ENCODE measurements at regions not wholly inside any gene's neighbourhood (a gene's known extent, or its start where the extent isn't known, plus 50 kb on each side); places are given as distances from the start of the nearest gene placed in this dataset.

- H3K4me3 Mint-ChIP-seq: no peak overlapping the region
- no peak for DNase-seq
- Histone ChIP-seq H3K27me3 (ENCODE audit: control insufficient read depth in 2 of 2, insufficient read depth in 2 of 2, low read length in 2 of 2) (no peaks in the 10 kb centered on the region), H3K9me3 (replicated peaks in 1 of 2; ENCODE audit: control insufficient read depth in 1 of 2, insufficient read depth in 1 of 2, low read length in 2 of 2) (peaks cover 4 to 18% of the 10 kb centered on the region in 2 donors), H3K4me3 (replicated peaks in 1 of 3; ENCODE audit: low read depth in 2 of 3, low read length in 3 of 3) (no peak overlapping the region), H4K20me1 (ENCODE audit: insufficient read depth, low read length) (no peaks in the 10 kb centered on the region), H3K9ac (ENCODE audit: insufficient read depth, low read length, poor library complexity, severe bottlenecking) (no peak overlapping the region), H3K79me2 (ENCODE audit: insufficient read depth, low read length) (no peaks in the 10 kb centered on the region), H3K36me3 (replicated peaks in 1 of 2; ENCODE audit: control insufficient read depth in 1 of 2, insufficient read depth in 2 of 2, low read length in 2 of 2) (no peaks in the 10 kb centered on the region), H3K4me1 (ENCODE audit: control insufficient read depth in 1 of 2, insufficient read depth in 2 of 2, low read length in 2 of 2) (no peaks in the 10 kb centered on the region), H3K27ac (ENCODE audit: low read depth in 1 of 2, low read length in 2 of 2) (no peak overlapping the region), H2AFZ (ENCODE audit: insufficient read depth, low read depth, low read length, poor library complexity, severe bottlenecking) (no peak overlapping the region), H3K4me2 (replicated peaks; ENCODE audit: extremely low read depth, low read length, poor library complexity, severe bottlenecking) (no peak overlapping the region)
- TF ChIP-seq CTCF (IDR thresholded peaks at IDR 0.05): no peak
- H3K27me3 Mint-ChIP-seq (ENCODE audit: low read depth in 3 of 3): no peaks in the 10 kb centered on the region
- H3K36me3 Mint-ChIP-seq: no peaks in the 10 kb centered on the region
- 84% methylated on average over 2 of the region's 3 CpGs for WGBS (ENCODE audit: insufficient coverage)
- no peaks in the 10 kb centered on the region for H3K4me1 Mint-ChIP-seq
- H3K9me3 Mint-ChIP-seq: peaks cover 2 to 15% (median 5%) of the 10 kb centered on the region in 7 donors
- intact Hi-C loops (cut with micrococcal nuclease): no loop called here
- no peak overlapping the region for H3K27ac Mint-ChIP-seq
Observed at GRCh38 chr2:122999258-122999657, 1025.8 kb upstream of the CNTNAP5 start.

DNA sequence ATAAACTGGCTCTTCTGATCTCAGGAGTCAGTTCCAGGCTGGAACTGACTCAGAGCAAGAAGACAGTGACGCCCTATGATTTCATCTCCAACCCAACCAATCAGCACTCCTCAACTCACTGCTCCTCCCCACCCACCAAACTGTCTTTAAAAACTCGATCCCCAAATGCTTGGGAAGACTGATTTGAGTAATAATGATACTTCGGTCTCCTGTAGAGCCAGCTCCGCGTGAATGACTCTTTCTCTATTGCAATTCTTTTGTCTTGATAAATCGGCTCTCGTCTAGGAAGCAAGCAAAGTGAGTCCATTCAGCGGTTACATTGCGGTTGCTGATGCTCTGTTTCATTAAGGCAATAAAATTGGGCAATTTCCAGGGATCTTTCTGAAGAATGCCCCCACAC is 1025.3 kb upstream of the CNTNAP5 start:
- Mint-ChIP-seq H3K4me3 (no peak overlapping the region), H3K27me3 (ENCODE audit: low read depth in 3 of 3) (no peaks in the 10 kb centered on the region), H3K4me1 (no peaks in the 10 kb centered on the region), H3K27ac (no peak overlapping the region), H3K36me3 (no peaks in the 10 kb centered on the region), H3K9me3 (peaks cover 3 to 16% (median 7%) of the 10 kb centered on the region in 7 donors)
- H3K4me3 ChIP-seq (replicated peaks in 1 of 3; ENCODE audit: low read depth in 2 of 3, low read length in 3 of 3): no peak overlapping the region
- H3K27me3 ChIP-seq (ENCODE audit: control insufficient read depth in 2 of 2, insufficient read depth in 2 of 2, low read length in 2 of 2): no peaks in the 10 kb centered on the region
- DNase-seq: no peak
- no peak overlapping the region for H3K9ac ChIP-seq (ENCODE audit: insufficient read depth, low read length, poor library complexity, severe bottlenecking)
- no peaks in the 10 kb centered on the region for H3K79me2 ChIP-seq (ENCODE audit: insufficient read depth, low read length)
- H3K27ac ChIP-seq (ENCODE audit: low read depth in 1 of 2, low read length in 2 of 2): no peak overlapping the region
- TF ChIP-seq CTCF (IDR thresholded peaks at IDR 0.05): no peak
- no peaks in the 10 kb centered on the region for H3K4me1 ChIP-seq (ENCODE audit: control insufficient read depth in 1 of 2, insufficient read depth in 2 of 2, low read length in 2 of 2)
- no CpG with 5 or more reads among the region's 9 CpGs for WGBS (ENCODE audit: insufficient coverage)
- H2AFZ ChIP-seq (ENCODE audit: insufficient read depth, low read depth, low read length, poor library complexity, severe bottlenecking): no peak overlapping the region
- peaks cover 9 to 24% of the 10 kb centered on the region in 2 donors for H3K9me3 ChIP-seq (replicated peaks in 1 of 2; ENCODE audit: control insufficient read depth in 1 of 2, insufficient read depth in 1 of 2, low read length in 2 of 2)
- intact Hi-C loops (cut with micrococcal nuclease): no loop called here
- no peaks in the 10 kb centered on the region for H3K36me3 ChIP-seq (replicated peaks in 1 of 2; ENCODE audit: control insufficient read depth in 1 of 2, insufficient read depth in 2 of 2, low read length in 2 of 2)
- H4K20me1 ChIP-seq (ENCODE audit: insufficient read depth, low read length): no peaks in the 10 kb centered on the region
- H3K4me2 ChIP-seq (replicated peaks; ENCODE audit: extremely low read depth, low read length, poor library complexity, severe bottlenecking): no peak overlapping the region
